Medulla oblongata (tissue), 1 donor: ENCODE measurements at regions not wholly inside any gene's neighbourhood (a gene's known extent, or its start where the extent isn't known, plus 50 kb on each side); places are given as distances from the start of the nearest gene placed in this dataset.

Experiments
- DNase-seq: peaks from one replicate; pipeline ENCODE4 v3.0.0-alpha.2; 2015; ENCODE audit errors: extremely low spot score

DNA sequence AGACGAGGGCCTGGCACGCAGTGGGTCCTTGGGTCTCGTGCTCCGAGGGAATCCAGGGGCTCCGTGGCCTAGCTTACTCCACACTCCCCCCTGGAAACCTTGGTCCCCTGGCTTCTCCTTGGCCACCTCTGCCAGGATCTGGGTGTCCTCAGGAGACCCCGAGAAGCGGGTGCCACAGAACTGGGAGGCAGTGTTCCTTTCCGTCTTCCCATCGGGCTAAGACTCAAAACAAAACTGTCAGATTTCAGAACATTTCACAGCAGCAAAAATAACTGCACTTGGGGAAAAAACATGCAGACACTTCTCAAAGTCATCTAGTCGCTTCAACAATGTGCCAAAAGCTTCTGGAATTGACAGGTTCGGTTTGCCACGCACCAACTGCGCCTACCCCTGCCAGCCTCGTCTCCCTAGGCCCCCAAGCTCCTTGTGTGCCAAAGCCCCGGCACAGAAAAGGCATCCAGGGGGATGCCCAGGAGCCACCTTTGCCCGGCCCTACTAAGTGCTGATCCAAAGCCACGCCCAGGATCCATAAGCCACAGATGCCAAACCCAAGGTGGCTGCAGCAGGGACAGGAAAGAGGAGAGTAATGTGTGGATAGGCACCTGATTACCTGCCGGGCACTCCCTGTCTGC lies 58.4 kb upstream of the DIO3 start:
- DNase-seq: no peak

DNA sequence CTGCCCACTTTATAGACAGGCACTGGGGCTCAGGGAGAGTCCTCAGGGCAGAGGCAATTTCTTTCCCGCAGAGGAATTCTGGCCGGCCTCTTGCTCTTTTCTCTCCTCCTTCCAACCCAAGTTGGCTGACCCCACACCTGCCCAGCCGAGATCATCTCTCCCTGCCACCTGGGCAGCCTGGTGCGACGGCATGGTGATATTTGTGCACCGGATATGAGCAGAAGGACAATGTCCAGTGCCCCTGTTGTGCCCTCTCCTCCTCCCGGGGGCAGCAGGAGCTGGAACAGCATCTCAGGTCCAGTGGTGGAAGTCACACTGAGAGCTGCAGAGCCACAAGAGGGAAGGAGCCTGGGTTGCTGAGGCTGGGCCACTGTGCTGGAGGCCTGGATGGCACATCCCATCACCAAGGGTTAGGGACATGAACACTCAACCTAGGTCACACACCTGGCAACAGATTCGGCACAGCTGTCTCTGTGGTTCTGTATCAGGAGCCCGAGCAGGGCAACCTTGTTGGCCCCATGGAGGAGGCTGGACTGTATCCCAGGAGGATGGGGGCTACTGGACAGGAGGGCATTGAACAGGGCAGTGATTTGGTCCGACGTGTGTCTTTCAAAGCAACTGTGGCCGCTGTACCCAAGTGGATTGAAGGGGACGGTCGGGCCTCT lies 57.7 kb upstream of the DIO3 start:
- no peak for DNase-seq

DNA sequence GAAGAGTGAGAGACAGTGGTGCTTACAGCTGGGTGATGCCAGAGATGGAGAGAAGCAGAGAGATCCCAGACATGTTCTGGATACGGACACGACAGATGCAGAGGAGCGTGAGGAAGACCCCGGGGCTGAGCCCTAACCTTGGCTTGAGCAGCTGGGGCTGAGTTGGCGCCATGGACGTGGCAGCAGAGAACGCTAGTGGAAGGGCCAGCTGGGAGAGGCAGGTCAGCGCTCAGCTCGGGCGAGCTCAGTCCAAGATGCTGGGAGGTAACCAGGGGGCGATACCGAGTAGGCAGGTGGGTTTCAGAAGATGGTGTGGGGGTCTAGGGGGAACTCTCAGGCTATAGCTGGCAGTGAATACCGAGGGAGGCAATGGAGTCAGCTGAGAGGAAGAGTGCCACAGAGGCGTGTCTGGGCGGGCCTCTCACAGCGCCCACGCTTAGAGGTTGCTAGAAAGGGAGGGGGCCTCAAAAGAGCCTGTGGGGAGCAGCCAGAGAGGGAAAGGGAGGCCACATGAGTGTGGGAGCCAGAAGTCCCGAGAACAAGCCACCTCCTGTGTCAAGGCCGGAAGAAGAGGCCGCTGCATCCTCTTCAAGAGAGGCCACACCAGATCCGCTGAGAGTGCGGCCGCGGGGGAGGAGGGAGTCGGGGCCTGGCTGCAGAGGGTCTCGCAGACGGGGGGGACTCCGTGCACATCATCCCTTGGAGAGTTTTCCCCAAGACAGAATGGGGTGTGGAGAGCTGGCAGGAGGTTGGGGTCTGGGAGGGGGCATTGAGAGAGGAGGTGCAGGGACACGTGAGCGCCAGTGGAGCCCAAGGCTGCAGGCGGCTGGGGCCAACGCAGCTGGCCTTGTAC lies 57.0 kb upstream of the DIO3 start:
- no peak for DNase-seq

DNA sequence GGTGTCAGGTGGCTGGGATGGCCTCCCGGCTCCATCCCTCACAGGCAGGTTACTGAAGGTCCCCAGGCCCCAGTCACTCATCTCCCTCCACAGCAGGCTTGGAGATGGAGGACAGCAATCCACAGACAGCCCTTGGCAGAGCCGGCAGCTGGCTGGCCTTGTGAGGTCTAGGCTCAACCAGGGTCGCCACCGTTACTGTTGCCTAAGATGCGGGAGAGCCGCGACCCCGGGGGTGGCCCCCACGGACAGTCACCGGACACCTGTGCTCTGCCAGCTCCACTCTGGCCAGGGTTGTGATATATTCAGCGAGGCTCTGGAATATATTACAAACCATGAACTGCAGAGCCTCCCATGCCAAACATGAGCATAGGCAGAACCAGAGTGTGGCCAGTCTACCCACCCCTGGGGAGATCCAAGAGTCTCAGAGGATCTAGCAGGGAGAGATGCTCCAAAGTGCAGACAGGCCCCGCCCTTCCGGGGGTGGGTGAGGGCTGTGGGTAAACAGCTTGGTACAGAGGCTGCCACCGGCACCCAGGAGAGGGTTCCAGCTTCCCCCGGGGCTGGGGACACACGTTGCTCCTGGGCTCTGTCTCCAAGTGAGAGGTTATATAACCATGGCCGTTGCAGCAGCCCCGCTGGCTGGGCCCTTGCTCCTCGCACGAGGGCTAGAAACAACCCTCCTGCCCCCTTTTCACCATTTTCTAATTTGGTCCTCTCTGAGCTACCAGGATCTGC lies 55.9 kb upstream of the DIO3 start:
- DNase-seq: no peak

DNA sequence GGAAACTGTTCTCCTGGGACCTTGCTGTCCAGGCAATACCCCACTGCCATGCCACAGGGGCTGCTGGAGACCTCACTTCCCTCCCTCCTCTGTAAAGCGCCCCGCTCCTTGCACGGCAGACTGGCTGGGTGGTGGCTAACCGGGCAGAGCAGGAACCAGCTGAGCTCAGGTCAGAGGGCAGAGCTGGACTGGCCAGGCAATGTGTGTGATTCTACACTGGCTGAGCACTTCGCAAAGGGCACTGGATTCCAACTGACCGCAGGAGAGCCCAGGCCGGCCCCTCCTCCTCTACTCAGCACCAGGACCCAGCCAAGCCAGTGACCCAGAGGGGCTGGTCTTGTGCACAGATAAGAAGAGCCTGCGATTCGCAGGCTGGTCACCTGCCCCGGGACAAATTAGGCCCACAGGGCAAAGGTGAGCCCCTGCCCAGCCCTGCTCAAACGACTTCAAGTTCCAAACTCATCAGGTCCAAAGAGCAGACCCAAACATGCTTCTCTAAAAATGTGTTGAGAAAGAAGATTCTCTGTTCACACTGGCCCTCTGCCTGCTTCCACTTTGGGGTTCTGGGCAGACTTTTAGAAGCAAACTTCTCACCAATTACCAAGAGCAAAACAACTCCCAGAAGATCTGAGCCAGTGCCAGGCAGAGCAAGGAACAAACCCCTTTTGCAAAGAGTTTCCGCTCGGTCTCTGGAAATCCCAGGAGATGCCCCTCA lies 54.9 kb upstream of the DIO3 start:
- no peak for DNase-seq

DNA sequence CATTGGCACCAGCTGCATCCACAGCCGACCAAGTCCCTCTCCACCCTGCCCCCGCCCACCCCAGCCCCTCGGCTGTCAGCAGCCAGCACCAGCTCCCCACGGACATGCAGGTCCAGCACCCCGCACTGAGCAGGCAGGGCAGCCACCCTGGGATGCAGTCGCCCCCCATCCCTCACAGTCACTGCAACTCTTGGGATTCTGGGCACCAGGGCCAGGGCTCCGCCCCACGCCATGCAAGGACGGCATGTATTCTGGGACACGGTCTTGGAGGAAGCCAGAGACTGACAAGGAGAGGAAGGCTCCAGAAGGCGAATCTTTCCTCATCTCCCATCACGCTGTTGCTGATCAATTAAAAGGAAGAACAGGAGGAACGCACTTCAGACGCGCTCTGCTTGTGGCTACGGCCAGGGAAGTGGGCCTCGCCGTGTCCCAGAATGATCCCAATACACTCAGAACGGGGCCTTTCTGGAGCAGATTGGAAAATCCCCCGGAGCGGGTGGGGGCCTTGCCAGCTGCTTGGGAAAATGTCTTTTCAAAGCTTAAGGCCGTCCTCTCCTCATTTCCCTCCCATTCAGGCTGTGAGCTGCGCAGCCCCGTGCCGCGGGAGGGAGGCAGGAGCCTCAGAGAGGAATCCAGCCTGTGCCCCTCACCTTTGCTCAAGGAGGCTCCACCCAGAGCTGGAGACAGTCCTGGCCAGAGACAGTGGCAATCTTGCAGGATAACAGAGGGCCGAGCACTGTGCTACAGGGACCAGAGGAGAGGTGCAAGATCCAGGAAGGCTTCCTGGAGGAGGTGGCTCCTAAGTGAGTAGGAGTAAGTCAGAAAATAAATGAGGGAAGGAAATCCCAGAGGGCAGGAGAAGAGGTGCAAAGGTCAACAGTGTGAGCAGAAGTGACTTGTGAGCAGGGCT lies 54.1 kb upstream of the DIO3 start:
- no peak for DNase-seq

DNA sequence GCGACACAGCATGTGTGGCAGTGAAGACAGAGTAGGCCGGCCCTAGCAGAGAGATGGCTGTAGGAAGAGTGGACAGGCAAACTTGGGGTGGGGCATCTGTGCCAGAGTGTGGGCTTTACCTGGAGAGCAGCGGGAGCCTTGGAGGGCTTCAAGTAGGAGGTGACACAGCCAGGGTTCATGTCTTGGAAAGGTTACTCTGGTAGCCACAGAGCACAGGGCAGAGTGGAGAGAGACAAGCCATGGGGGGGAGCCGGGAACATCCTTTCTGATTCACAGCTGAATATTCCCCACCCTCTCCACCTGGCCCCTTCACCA lies 53.5 kb upstream of the DIO3 start:
- DNase-seq: no peak

DNA sequence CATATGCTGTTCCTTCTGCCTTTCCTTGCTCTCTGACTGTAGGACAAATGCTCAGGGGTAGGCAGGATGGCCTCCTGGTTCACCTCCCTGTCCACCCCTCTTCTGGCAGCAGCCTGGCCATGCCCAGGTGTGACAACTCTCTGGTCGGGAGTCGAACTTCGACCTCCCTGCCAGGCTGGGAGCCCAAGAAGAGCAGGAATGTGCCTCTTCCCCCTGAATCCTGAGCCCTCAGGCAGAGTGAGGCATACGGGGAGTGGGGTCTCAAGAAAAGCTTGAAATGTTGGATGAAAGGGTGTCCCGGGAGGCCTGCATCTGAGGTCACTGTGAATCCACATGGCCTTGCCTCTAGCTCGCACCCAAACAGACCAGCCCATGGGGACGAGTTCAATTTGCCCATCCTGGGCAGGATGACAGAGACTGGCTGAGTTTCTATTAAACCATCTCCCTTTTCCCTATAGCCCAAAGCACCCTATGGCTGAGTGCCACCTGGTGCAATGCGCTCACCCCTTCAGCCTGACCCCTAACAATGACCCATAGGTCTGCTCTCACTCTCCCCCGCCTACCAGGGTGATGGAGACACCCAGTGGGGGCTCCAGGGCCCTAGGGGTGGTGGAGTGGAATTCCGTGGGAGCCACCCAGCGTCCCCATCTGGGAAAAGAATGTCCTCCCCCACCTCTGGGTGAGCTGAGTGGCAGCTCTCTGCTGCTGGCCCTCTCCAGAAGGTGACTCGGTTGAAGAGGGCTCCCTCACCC lies 52.9 kb upstream of the DIO3 start:
- no peak for DNase-seq

DNA sequence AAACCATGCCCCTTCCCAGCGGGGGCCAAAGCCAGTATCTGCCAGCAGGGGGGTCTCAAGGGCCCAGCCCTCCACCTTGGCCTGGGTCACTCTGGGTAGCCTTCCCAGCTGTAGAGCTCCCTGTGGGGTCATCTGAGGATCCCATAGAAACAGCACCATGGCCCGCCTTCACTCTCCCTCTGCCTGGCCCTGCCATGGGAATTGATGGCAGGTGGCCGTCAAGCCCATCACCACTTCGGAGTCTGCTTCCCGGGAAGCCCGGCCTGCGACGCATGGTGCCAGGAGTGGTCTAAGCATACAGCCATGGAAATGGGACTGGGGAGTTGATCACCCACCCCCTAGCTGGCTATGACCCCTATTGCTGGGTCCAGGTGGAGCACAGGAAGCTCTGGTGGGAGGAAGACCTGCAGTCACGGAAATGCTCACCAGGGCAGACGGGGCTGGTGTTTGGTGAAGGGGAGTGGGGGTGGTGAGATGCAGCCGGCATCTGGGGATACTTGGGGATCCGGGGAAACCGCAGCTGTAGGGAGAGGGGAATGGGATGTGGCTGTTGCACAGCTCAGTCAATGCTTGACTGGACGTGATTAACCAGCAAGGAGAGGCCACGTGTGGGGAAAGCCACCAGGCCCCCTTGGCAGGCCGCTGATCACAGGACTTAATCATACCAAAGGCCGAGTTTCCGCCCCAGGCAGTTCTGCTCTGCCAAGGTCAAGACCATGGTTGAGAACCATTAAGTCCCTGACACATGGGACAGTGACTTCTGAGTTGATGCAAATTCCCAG lies 52.2 kb upstream of the DIO3 start:
- DNase-seq: no peak

DNA sequence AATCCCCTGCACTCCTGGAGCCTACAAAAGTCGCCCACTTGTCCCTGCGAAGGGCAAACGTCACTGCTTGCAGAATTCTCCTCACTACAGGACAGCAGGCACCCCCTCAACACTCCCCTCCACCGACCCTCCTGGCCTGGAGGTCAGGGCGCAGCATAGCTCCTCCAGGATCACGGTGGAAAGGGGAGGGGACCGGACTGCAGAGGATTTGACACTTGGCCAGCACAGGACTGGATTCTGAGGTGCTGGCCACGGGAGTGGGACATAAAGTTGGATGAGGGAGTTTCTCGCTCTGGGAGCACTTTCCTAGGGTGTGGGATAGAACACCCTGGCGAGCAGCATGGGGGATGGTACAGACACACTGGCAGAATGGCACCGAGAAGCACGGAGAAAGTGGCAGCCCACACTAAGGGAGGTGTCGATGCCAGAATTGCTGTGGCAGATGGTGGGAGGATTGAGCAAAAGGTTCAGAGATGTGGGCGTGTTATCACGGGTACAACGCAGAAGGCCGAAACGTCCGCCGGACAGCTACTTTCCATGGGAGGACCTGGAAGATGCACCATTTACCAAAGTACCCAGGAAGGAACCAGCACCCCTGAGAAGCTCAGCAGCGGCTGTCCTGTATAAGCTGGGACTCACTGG lies 51.4 kb upstream of the DIO3 start:
- DNase-seq: no peak

DNA sequence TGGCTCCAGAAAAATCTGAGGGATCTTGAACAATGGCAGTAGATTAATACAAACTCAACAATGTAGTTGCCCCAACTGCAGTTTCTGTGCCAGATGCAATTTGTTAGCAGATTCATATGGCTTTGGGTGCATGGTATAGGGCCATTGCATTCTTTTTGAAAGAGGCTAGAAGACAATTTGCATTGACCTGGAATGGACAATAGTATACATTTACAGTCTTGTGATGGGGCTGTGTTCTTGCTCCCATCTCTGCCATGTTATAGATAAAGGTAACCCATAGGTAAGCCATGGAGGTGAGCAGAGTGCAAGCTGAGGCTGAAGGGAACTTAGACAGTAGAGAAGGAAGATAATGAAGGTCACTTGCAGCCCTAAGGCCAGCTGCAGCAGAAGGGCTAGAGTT lies 50.1 kb upstream of the DIO3 start:
- DNase-seq: no peak
